ENCODE measurements at regions not wholly inside any gene's neighbourhood (a gene's known extent, or its start where the extent isn't known, plus 50 kb on each side); places are given as distances from the start of the nearest gene placed in this dataset.

- TF ChIP-seq HDAC2 (IDR thresholded peaks at IDR 0.05) (no peak), CTCF (IDR thresholded peaks at IDR 0.05 in 2 of 3, conservative IDR thresholded peaks at IDR 0.05 in 1 of 3; ENCODE audit: control insufficient read depth in 2 of 3, extremely low read depth in 1 of 3, insufficient read depth in 1 of 3, low read depth in 3 of 3, low read length in 3 of 3) (no peak), POLR2A (IDR thresholded peaks at IDR 0.05; ENCODE audit: low read depth, low read length) (no peak), CEBPZ (IDR thresholded peaks at IDR 0.05; ENCODE audit: low read depth, low read length) (no peak)
Observed at GRCh38 chr5:125301711-125302110, 555.3 kb upstream of the ZNF608 start.

Data from GM12878 (cell line).